ENCODE measurements at regions not wholly inside any gene's neighbourhood (a gene's known extent, or its start where the extent isn't known, plus 50 kb on each side); places are given as distances from the start of the nearest gene placed in this dataset.

DNA sequence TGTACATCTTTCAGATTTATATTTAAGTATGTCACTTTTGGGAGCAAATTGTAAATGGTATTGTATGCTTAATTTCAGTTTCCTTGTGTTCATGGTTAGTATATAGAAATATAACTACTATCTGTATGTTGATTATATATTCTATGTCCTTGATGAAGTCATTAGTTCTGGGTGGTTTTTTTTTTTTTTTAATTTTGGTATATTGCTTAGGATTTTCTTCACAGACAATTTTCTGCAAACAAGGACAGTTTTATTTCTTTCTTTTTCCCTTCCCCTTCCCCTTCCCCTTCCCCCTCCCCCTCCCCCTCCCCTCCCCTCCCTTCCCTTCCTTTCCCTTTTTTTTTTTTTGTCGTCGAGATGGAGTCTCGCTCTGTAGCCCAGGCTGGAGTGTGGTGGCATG lies 430.0 kb downstream of the TYW1 start:
- Histone ChIP-seq H3K4me3 (ENCODE audit: low read depth, low read length) (no peak overlapping the region), H3K36me3 (ENCODE audit: control insufficient read depth, insufficient read depth, low read length) (no peaks in the 10 kb centered on the region), H3K27me3 (ENCODE audit: control insufficient read depth, insufficient read depth, low read length) (no peaks in the 10 kb centered on the region)
- TF ChIP-seq, protein P1, sequence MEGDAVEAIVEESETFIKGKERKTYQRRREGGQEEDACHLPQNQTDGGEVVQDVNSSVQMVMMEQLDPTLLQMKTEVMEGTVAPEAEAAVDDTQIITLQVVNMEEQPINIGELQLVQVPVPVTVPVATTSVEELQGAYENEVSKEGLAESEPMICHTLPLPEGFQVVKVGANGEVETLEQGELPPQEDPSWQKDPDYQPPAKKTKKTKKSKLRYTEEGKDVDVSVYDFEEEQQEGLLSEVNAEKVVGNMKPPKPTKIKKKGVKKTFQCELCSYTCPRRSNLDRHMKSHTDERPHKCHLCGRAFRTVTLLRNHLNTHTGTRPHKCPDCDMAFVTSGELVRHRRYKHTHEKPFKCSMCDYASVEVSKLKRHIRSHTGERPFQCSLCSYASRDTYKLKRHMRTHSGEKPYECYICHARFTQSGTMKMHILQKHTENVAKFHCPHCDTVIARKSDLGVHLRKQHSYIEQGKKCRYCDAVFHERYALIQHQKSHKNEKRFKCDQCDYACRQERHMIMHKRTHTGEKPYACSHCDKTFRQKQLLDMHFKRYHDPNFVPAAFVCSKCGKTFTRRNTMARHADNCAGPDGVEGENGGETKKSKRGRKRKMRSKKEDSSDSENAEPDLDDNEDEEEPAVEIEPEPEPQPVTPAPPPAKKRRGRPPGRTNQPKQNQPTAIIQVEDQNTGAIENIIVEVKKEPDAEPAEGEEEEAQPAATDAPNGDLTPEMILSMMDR (IDR thresholded peaks at IDR 0.05; ENCODE audit: insufficient read depth, low read length, poor library complexity, severe bottlenecking), result no peak
- DNase-seq (ENCODE audit: low read depth), result no peak

DNA sequence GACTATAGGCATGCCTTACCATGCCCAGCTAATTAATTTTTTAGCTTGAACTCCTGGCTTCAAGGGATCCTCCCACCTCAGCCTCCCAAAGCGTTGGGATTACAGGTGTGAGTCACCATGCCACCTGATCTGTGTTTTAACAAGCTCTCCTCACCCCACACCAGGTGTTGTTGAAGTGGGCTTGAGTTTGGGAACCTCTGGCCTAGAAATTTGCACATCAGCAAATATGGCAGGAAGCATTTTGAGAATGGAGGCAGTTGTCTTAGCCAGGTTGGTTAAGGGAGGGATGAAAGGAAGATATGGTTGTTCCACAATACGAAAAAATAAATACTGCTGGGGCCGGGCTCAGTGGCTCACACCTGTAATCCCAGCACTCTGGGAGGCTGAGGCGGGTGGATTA lies 433.1 kb downstream of the TYW1 start:
- H3K27me3 ChIP-seq (ENCODE audit: control insufficient read depth, insufficient read depth, low read length), result no peaks in the 10 kb centered on the region
- DNase-seq (ENCODE audit: low read depth), result no peak
- no peak overlapping the region for H3K4me3 ChIP-seq (ENCODE audit: low read depth, low read length)
- no peaks in the 10 kb centered on the region for H3K36me3 ChIP-seq (ENCODE audit: control insufficient read depth, insufficient read depth, low read length)
- TF ChIP-seq, protein P1 (IDR thresholded peaks at IDR 0.05; ENCODE audit: insufficient read depth, low read length, poor library complexity, severe bottlenecking), result no peak

DNA sequence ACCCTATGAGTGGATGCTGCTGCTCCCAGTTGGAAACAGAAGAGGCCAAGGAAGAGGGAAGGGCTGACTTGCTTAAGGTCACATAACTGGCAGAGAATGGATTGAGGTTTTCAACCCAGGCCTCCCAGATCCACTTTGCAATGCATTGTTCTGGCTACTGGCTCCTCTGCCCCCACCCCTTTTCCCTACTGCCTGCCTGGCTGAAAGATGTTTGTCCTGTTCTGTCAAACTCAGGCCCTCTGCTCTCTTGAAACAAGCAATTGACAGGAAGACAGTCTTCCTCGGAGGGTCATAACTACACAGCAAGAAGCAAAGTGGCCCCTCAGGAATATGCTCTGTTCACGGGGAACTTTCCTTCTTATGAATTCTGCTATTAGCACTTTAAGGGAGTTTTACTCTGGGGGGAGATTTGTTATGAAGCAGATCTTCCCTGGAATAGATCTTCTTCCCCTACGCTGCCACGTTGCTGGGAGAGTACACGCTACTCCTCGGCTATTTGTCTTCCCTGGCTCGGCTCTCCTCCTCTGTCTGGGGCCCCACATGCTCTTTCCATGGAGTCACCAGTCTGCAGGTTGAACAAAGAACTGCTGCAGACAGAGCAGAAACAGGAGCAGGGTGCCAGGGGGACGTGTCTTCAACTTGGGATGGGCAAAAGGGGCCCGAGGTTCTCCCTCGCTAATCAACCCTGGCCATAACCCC lies 436.1 kb downstream of the TYW1 start:
- Histone ChIP-seq H3K4me3 (ENCODE audit: low read depth, low read length) (no peak overlapping the region), H3K27me3 (ENCODE audit: control insufficient read depth, insufficient read depth, low read length) (no peaks in the 10 kb centered on the region), H3K36me3 (ENCODE audit: control insufficient read depth, insufficient read depth, low read length) (no peaks in the 10 kb centered on the region)
- DNase-seq (ENCODE audit: low read depth), result no peak
- TF ChIP-seq, protein P1 (IDR thresholded peaks at IDR 0.05; ENCODE audit: insufficient read depth, low read length, poor library complexity, severe bottlenecking), result no peak

DNA sequence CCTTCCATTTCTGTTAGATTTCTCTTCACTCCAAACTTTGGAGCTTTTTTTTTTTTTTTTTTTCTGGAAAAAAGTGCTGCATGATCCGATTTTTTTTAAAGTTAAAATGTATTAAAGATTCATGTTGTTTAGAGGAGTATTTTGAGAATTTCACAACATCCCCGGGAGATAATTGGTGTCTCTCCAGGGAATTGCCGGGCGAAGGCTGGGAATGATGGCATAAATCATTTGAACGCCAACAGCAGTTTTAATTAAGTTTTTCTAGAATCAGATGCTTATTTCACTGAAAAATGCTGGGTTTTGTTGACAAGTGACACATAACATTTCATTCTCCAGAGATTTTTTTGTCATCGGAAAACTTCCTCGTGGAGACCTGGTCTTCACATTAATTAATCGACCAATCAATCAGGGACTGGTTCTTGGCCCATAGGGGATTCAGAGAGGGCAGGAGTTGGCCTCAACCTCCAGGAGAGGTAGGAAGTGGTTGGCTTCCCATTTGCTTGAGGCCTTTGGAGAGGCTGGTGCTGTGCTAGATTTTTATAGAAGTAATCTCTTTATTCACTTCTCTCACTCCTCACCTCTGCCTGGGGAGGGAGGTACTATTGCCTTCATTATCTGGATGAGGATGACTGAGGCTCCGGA lies 439.4 kb downstream of the TYW1 start:
- TF ChIP-seq, protein P1 (IDR thresholded peaks at IDR 0.05; ENCODE audit: insufficient read depth, low read length, poor library complexity, severe bottlenecking), result no peak
- Histone ChIP-seq H3K4me3 (ENCODE audit: low read depth, low read length) (no peak overlapping the region), H3K27me3 (ENCODE audit: control insufficient read depth, insufficient read depth, low read length) (no peaks in the 10 kb centered on the region), H3K36me3 (ENCODE audit: control insufficient read depth, insufficient read depth, low read length) (no peaks in the 10 kb centered on the region)
- DNase-seq (ENCODE audit: low read depth), result no peak

DNA sequence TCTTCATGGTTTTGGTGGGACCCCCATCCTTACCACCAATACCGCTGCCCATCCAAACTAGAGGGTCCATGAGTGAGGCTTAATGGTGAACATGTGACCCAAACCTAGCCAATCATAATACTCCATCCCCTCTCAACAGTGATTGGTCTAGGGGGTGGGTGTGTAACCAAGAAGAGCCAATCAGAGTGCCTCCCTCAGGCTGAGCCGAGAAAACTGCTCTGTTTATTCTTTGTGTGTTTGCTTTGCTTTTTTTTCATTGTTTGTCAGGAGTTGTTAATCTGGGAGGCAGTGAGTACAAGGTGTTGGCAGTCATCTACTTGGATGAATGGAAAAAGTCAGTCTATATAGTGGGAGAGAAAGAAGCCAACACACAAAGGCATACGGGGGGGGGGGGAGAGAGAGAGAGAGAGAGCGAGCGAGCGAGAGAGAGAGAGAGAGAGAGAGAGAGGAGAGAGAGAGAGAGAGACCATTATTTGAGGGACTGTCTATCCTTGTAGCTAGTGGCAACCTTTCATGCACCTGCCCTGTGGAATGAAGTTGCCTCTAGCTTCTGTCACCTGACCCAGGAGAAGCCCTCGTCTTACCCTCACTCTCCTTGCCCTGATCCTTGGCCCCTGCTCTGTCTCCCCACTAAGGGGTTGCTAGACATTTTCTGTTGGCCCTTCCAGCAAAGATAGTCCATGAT lies 441.7 kb downstream of the TYW1 start:
- Histone ChIP-seq H3K27me3 (ENCODE audit: control insufficient read depth, insufficient read depth, low read length) (no peaks in the 10 kb centered on the region), H3K4me3 (ENCODE audit: low read depth, low read length) (no peak overlapping the region), H3K36me3 (ENCODE audit: control insufficient read depth, insufficient read depth, low read length) (no peaks in the 10 kb centered on the region)
- TF ChIP-seq, protein P1 (IDR thresholded peaks at IDR 0.05; ENCODE audit: insufficient read depth, low read length, poor library complexity, severe bottlenecking), result no peak
- DNase-seq (ENCODE audit: low read depth), result no peak
